ENCODE measurements at regions not wholly inside any gene's neighbourhood (a gene's known extent, or its start where the extent isn't known, plus 50 kb on each side); places are given as distances from the start of the nearest gene placed in this dataset.

DNA sequence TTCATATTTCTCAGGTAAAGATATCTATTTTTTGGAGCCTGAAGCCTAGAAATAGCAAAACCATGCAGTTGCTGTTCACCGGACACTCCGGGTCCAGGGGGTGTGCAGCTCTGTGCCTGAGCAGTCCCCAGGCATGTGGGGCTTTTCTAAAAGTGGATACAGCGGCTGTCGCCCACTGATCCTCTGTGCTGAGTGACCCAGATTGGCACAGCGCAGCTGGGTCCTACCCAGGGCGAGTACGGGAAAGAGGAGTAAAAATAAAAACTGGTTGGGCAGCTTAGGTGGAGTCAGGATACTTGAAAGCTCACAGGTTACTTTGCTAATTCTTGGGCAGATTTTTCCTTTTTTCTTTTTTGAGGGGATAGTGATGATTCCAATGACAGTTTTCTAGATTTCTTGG, 118.8 kb downstream of the UCHL1 start:
- Histone ChIP-seq H3K9ac (ENCODE audit: control insufficient read depth, insufficient read depth, low read length) (no peak overlapping the region), H3K27me3 (replicated peaks in 1 of 2; ENCODE audit: control insufficient read depth in 2 of 2, insufficient read depth in 2 of 2, low read length in 1 of 2) (no peaks in the 10 kb centered on the region; a peak in 1 of 4 replicates), H3K4me2 (ENCODE audit: control insufficient read depth, insufficient read depth) (no peak overlapping the region), H2AFZ (ENCODE audit: control insufficient read depth, low read depth, low read length) (no peak overlapping the region), H3K79me2 (ENCODE audit: control insufficient read depth, insufficient read depth, low read length) (no peaks in the 10 kb centered on the region), H3K9me3 (replicated peaks; ENCODE audit: control insufficient read depth, insufficient read depth, low read length) (no peaks in the 10 kb centered on the region; the same call in 2 of the 3 replicates), H3K4me3 (no peak overlapping the region), H3K27ac (ENCODE audit: control insufficient read depth, insufficient read depth) (no peak overlapping the region), H3K4me1 (ENCODE audit: control insufficient read depth, insufficient read depth, low read length) (no peaks in the 10 kb centered on the region), H4K20me1 (ENCODE audit: control insufficient read depth, insufficient read depth) (no peaks in the 10 kb centered on the region), H3K36me3 (ENCODE audit: control insufficient read depth in 2 of 2, insufficient read depth in 2 of 2, low read length in 1 of 2) (no peaks in the 10 kb centered on the region)
- DNase-seq (ENCODE audit: low read depth, low spot score) (no peak), FAIRE-seq (no peak), ATAC-seq (no peak)
- BruUV-seq (replicated peaks): no TSS peak
- CTCF ChIA-PET: no interaction called here
- intact Hi-C loops (cut with micrococcal nuclease; ENCODE audit: unreplicated experiment): no loop called here
- 17% methylated on average over 7 of the region's 7 CpGs for WGBS (ENCODE audit: insufficient coverage, insufficient replicate concordance, low lambda C conversion rate, missing lambda C conversion rate)
- SMC1A ChIA-PET (ENCODE audit: uncharacterized antibody, unreplicated experiment): no interaction called here
- in situ Hi-C loops (cut with MboI): no loop called here
- POLR2A ChIA-PET: no interaction called here
- RAD21 ChIA-PET (ENCODE audit: unreplicated experiment): no interaction called here
- no peak for TF ChIP-seq IKZF2 (IDR thresholded peaks at IDR 0.05)
- TF ChIP-seq ZNF24 (IDR thresholded peaks at IDR 0.05): no peak
- TF ChIP-seq SP1 (IDR thresholded peaks at IDR 0.05; ENCODE audit: low read depth, low read length): no peak
- TF ChIP-seq BMI1 (IDR thresholded peaks at IDR 0.05; ENCODE audit: borderline replicate concordance): no peak
- TF ChIP-seq FOXM1 (IDR thresholded peaks at IDR 0.05; ENCODE audit: low read depth, low read length): no peak
- no peak for TF ChIP-seq IKZF1 (conservative IDR thresholded peaks at IDR 0.05)
- no peak for TF ChIP-seq CHD1 (IDR thresholded peaks at IDR 0.05; ENCODE audit: low read depth, low read length)
- no peak for TF ChIP-seq SMARCA5 (IDR thresholded peaks at IDR 0.05)
- no peak for TF ChIP-seq WRNIP1 (IDR thresholded peaks at IDR 0.05; ENCODE audit: borderline replicate concordance, low read depth, low read length)
- TF ChIP-seq SIX5 (IDR thresholded peaks at IDR 0.05; ENCODE audit: low read depth, low read length, severe bottlenecking): no peak
- TF ChIP-seq, protein P1, sequence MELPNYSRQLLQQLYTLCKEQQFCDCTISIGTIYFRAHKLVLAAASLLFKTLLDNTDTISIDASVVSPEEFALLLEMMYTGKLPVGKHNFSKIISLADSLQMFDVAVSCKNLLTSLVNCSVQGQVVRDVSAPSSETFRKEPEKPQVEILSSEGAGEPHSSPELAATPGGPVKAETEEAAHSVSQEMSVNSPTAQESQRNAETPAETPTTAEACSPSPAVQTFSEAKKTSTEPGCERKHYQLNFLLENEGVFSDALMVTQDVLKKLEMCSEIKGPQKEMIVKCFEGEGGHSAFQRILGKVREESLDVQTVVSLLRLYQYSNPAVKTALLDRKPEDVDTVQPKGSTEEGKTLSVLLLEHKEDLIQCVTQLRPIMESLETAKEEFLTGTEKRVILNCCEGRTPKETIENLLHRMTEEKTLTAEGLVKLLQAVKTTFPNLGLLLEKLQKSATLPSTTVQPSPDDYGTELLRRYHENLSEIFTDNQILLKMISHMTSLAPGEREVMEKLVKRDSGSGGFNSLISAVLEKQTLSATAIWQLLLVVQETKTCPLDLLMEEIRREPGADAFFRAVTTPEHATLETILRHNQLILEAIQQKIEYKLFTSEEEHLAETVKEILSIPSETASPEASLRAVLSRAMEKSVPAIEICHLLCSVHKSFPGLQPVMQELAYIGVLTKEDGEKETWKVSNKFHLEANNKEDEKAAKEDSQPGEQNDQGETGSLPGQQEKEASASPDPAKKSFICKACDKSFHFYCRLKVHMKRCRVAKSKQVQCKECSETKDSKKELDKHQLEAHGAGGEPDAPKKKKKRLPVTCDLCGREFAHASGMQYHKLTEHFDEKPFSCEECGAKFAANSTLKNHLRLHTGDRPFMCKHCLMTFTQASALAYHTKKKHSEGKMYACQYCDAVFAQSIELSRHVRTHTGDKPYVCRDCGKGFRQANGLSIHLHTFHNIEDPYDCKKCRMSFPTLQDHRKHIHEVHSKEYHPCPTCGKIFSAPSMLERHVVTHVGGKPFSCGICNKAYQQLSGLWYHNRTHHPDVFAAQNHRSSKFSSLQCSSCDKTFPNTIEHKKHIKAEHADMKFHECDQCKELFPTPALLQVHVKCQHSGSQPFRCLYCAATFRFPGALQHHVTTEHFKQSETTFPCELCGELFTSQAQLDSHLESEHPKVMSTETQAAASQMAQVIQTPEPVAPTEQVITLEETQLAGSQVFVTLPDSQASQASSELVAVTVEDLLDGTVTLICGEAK (IDR thresholded peaks at IDR 0.05; ENCODE audit: borderline replicate concordance): no peak
- no peak for TF ChIP-seq TAF1 (IDR thresholded peaks at IDR 0.05; ENCODE audit: borderline replicate concordance, low read depth, low read length)
- TF ChIP-seq ZNF274 (IDR thresholded peaks at IDR 0.05; ENCODE audit: insufficient read depth, insufficient read length): no peak
- no peak for TF ChIP-seq BCL11A (IDR thresholded peaks at IDR 0.05; ENCODE audit: low read depth, low read length)
- TF ChIP-seq DPF2 (IDR thresholded peaks at IDR 0.05): no peak
- TF ChIP-seq KDM1A (IDR thresholded peaks at IDR 0.05; ENCODE audit: borderline replicate concordance): no peak
- TF ChIP-seq BACH1 (IDR thresholded peaks at IDR 0.05; ENCODE audit: borderline replicate concordance): no peak
- TF ChIP-seq, protein P2, sequence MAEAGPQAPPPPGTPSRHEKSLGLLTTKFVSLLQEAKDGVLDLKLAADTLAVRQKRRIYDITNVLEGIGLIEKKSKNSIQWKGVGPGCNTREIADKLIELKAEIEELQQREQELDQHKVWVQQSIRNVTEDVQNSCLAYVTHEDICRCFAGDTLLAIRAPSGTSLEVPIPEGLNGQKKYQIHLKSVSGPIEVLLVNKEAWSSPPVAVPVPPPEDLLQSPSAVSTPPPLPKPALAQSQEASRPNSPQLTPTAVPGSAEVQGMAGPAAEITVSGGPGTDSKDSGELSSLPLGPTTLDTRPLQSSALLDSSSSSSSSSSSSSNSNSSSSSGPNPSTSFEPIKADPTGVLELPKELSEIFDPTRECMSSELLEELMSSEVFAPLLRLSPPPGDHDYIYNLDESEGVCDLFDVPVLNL (IDR thresholded peaks at IDR 0.05; ENCODE audit: low read depth, low read length): no peak
- TF ChIP-seq GABPA (IDR thresholded peaks at IDR 0.05; ENCODE audit: low read depth): no peak
- TF ChIP-seq GATAD2B (conservative IDR thresholded peaks at IDR 0.05; ENCODE audit: low read depth): no peak
